ENCODE measurements at regions not wholly inside any gene's neighbourhood (a gene's known extent, or its start where the extent isn't known, plus 50 kb on each side); places are given as distances from the start of the nearest gene placed in this dataset.

DNA sequence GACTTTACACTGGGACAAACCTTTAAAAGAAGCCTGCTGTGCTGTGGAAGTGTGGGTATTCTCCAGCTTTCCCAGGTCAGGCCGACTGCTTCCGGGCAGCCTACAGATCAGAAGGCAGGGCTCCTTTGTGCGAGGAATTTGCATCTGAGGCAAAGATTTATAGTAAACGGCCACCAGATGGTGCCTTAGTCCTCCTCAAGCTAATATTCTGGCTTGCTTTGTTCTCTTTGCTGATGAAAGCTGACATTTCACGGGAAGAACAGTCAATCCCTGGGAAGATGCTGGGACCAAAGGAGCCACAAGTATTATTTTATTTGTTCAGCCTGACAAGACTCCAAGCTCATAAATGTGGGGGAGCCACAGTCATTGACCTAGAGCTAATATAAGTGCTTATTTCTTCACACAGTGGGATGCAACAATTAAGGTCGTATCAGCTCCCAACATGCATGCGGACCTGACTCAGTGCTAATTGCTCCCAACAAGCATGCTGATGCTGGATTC, 120.7 kb upstream of the TRIM2 start:
- Mint-ChIP-seq H3K27ac (peak overlapping the region; percentile 90), H3K4me3 (peak overlapping the region; percentile 69), H3K9me3 (no peaks in the 10 kb centered on the region), H3K4me1 (peaks cover 68% of the 10 kb centered on the region), H3K36me3 (ENCODE audit: low read depth) (no peaks in the 10 kb centered on the region), H3K27me3 (ENCODE audit: low read depth, poor library complexity) (peaks cover 2% of the 10 kb centered on the region)
- TF ChIP-seq, protein P1, sequence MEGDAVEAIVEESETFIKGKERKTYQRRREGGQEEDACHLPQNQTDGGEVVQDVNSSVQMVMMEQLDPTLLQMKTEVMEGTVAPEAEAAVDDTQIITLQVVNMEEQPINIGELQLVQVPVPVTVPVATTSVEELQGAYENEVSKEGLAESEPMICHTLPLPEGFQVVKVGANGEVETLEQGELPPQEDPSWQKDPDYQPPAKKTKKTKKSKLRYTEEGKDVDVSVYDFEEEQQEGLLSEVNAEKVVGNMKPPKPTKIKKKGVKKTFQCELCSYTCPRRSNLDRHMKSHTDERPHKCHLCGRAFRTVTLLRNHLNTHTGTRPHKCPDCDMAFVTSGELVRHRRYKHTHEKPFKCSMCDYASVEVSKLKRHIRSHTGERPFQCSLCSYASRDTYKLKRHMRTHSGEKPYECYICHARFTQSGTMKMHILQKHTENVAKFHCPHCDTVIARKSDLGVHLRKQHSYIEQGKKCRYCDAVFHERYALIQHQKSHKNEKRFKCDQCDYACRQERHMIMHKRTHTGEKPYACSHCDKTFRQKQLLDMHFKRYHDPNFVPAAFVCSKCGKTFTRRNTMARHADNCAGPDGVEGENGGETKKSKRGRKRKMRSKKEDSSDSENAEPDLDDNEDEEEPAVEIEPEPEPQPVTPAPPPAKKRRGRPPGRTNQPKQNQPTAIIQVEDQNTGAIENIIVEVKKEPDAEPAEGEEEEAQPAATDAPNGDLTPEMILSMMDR (IDR thresholded peaks at IDR 0.05): peak; percentile 44
- DNase-seq: peak; percentile 56

DNA sequence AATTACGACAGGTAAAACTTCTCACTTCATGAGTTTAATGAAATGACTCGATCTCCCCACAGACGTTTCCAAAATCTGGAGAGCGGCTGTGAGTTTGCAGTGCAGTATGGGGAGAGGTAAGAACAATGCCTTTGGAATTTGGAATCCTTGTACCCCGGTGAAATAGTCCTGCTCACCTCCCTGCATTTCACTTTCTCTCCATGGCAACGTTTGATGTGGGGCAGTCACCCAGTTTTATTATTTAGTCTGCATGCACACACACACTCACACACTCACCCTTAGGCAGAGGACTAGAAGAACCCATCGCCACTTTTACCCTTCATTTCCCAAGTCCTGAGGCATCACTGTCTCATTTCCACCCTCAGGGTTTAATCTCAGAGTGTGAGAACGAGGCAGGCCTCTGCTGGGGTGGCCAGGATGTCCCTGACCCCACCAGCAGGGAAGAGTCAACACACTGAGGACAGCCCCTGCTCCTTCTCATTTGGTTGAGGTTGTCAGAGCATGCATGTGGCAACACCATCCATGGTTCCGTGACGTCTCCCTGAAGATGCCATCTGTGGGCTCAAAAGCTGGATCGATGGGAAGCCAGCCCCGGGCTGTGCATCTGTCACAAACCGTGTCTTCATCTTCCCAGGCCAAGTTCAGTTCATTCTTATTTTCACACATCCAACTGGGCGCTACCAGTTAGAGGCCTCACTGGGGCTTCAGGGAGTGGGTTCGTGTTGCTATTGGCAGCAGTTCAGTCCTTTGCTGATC, 119.8 kb upstream of the TRIM2 start:
- H3K36me3 Mint-ChIP-seq (ENCODE audit: low read depth): no peaks in the 10 kb centered on the region
- H3K9me3 Mint-ChIP-seq: no peaks in the 10 kb centered on the region
- H3K27me3 Mint-ChIP-seq (ENCODE audit: low read depth, poor library complexity): peaks cover 2% of the 10 kb centered on the region
- H3K4me1 Mint-ChIP-seq: peaks cover 67% of the 10 kb centered on the region
- H3K4me3 Mint-ChIP-seq: no peak overlapping the region
- no peak for DNase-seq
- TF ChIP-seq, protein P1 (IDR thresholded peaks at IDR 0.05): no peak
- H3K27ac Mint-ChIP-seq: no peak overlapping the region

DNA sequence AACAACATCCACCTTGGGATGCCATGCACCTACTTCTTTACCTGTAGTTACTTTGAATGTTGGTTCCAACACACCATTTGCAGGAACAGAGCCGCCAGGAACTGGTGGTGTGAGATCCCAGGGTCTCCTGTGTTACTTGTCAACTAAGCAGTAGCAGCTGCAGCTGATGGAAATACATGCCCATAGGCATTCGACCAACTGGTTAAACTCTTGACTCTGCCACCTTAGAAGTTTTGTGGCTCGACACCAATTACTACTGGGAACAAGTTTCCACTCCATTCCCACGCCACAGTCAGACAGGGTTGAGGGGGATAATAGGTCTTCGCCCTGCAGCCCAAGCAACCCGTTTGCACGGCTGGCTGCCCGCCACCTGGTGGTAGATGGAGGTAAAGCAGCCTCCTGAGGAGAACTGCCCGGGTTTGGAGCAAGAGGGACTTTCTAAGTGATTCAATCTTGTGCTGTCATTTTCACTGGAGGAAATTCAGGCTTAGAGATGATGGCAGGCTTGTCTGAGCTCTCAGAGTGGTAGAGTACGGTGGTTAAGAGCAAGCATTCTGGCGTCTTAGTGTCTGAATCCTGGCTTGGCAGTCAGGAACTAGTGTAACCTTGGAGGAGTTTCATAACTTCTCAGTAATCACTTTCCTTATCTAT, 119.1 kb upstream of the TRIM2 start:
- Mint-ChIP-seq H3K4me1 (peaks cover 61% of the 10 kb centered on the region), H3K27ac (no peak overlapping the region), H3K36me3 (ENCODE audit: low read depth) (no peaks in the 10 kb centered on the region), H3K9me3 (no peaks in the 10 kb centered on the region), H3K27me3 (ENCODE audit: low read depth, poor library complexity) (peaks cover 2% of the 10 kb centered on the region), H3K4me3 (no peak overlapping the region)
- peak; percentile 91 for DNase-seq
- TF ChIP-seq, protein P1 (IDR thresholded peaks at IDR 0.05): peak; percentile 95

DNA sequence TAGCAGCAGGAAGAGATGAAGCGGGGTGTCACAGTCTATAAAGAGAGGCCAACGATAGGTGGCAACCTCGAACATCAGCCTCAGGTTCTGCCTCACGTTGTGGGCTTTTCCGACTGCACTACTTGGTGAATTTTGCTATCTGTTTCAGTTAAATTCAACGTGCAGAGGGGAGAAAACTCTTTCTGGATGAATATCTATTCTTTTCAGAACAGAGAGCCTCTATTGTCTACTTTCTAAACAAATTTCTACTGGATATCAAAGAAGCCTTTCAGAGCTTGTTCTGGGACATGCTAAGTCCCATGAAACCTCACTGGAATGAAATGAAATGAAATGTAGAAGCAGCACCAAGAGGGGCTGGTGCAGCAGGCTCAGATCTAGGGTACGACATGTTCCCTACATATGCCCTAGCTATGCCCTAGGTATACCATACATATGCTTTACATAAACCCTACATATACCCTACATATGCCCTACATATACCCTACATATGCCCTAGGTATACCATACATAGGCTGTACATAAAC, 116.5 kb upstream of the TRIM2 start:
- no peak for DNase-seq
- Mint-ChIP-seq H3K27ac (no peak overlapping the region), H3K36me3 (ENCODE audit: low read depth) (no peaks in the 10 kb centered on the region), H3K4me3 (no peak overlapping the region), H3K9me3 (peaks cover under 1% of the 10 kb centered on the region), H3K4me1 (peaks cover 40% of the 10 kb centered on the region), H3K27me3 (ENCODE audit: low read depth, poor library complexity) (peaks cover 2% of the 10 kb centered on the region)
- TF ChIP-seq, protein P1 (IDR thresholded peaks at IDR 0.05): no peak

DNA sequence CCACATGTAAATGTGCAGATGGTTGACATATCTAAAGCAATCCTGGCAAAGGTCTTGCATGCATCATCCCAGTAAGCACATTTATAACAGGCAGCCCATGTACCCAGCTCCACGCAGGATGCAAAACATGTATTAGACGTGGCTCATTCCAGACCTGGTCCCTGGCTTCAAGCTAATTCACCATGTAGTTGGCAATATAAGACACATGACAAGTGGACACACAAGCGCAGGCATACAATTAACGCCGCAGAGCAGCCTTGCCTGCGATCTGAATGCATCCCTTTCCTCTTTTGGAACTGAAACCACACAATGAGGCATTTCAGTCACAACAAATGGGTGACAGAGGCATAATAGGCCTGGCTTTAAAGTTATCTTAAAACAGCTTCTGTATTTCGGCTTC, 114.5 kb upstream of the TRIM2 start:
- Mint-ChIP-seq H3K27ac (no peak overlapping the region), H3K4me3 (no peak overlapping the region), H3K27me3 (ENCODE audit: low read depth, poor library complexity) (no peaks in the 10 kb centered on the region), H3K9me3 (peaks cover 6% of the 10 kb centered on the region), H3K4me1 (peaks cover 31% of the 10 kb centered on the region), H3K36me3 (ENCODE audit: low read depth) (no peaks in the 10 kb centered on the region)
- DNase-seq: no peak
- TF ChIP-seq, protein P1 (IDR thresholded peaks at IDR 0.05): no peak

Data from nephron progenitor cell (in vitro differentiated cells).